ENCODE measurements at regions not wholly inside any gene's neighbourhood (a gene's known extent, or its start where the extent isn't known, plus 50 kb on each side); places are given as distances from the start of the nearest gene placed in this dataset.

GRCh38 chr15:62553911-62554563 is 389.0 kb upstream of the C2CD4B start:
- DNase-seq = no peak

DNA sequence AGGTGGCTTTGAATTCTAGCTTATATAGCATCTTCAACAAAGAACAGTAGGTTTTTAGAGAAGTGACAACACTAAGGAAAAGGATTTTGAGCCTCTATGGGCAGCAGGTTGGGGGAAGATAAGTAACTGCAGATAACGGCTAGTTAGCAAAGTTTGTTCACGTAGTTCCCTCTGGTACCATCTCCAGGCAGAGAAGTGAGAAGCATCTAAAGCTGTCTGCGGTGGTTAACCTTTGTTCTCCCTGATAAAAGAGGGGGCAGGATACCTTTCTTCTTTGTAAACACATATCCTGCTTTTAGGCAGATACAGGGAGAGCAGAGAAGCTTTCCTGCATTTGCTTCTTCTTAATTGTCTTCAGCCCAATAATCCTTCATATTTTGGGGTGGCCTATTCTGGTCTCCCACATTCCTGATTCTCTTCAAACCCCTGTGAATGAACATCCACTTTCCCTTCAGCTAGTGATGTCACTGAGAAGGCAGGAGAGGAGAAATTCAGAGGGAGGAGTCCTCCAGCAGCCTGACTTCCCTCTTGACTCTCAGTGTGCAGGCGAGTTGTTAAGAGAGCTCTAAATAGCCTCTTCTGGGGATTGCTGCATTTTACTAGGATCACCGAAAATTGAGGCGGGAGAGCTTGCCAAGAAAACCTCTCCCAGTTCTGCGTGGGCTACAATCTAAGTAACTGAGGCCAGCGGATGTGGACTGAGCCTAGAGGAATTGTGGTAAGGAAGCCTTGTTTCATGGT is 393.7 kb upstream of the C2CD4B start:
- DNase-seq = no peak

DNA sequence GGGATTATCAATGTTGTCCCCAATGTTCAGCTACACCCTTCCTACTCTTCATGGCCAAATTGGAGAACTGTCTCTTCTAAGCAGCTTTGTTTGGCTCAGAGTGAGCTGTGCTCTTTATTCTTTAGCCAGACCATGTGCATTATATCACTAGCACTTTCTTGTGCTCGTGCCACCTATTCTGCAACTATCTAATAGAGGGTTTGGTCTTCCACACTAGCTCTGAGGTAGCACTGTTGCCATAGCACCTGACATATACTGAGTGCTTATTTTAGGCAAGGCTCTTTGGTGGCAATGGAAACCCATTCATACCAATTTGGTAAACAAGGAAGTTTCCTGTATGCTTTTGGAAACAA is 394.3 kb upstream of the C2CD4B start:
- DNase-seq = no peak

DNA sequence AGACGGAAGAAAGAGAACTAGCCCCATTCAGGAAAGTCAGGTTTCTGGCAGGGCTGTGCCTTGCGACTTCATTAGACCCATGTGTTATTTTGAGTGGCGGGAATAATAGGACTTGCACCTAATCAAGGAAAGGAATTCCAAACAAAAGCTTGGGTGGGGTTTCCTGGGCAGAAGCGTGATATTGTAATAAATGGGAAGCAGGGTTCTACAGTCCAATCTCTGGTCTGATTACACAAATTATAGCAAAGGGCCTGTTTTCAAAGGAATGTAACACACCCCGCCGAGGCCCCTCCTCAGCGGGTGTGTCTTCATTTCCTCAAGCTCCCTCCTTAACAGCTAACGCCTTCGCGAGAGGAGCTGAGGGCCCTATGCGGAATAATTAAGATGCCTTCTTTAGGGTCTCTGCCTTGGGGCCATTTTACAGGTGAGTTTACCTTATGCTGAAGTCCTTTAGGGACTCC is 396.0 kb upstream of the C2CD4B start:
- DNase-seq = no peak

DNA sequence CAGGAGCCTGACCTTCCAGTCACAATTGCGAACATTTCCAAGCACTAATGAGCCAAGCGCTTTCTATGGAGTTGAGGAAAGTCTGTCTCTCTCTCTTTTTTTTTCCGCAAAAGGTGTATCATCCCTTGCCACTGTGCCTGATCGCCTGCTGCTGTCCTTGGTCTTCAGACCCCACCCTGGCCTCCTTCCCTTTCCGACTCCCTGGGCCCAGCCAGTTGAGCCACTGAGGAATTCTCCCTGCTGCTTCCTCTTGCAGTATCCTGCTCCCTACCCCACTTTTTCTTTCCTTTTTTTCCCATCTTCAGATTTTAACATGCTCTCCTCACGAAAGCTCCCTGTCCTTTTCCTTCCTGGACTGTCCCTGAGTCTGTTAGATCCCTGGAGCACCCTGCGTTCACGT is 396.5 kb upstream of the C2CD4B start:
- no peak for DNase-seq

DNA sequence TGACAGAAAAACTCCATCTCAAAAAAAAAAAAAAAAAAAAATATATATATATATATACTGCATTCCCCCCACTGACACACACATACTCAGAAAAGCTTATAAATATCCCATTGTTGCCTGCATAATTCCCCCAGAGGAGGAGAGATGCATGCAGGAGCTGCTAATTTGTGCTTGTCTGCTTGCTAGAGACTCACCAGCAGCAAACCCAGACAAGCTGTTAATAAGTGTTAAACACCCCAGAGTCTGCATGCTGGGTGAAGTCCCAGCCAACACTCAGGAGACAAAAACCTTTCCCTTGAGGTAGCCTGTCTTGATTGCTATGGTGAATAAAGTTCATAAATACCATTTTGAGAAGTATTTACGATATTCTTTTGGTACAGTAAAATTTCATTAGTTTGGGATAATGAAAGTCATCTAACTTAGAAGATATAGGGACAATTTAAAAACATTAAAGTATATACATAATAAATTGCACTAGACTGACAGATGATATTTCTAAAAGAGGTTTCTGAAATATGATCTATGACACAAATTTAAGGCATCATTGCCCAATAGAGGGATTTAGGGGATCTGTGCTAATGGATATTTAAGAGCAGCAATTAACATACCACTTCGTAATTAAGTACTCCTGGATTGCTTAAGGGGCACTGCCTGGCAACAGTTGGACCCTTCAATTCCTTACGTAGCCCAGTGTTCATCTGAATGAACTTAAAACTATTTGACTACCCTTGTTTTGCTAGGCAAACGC is 400.0 kb upstream of the C2CD4B start:
- DNase-seq = no peak

GRCh38 chr15:62565634-62566026 is 400.5 kb upstream of the C2CD4B start:
- DNase-seq = no peak

GRCh38 chr15:62566248-62566647 is 401.2 kb upstream of the C2CD4B start:
- no peak for DNase-seq

- DNase-seq = no peak
These were observed 402.4 kb upstream of the C2CD4B start for GRCh38 chr15:62567501-62567900.

DNA sequence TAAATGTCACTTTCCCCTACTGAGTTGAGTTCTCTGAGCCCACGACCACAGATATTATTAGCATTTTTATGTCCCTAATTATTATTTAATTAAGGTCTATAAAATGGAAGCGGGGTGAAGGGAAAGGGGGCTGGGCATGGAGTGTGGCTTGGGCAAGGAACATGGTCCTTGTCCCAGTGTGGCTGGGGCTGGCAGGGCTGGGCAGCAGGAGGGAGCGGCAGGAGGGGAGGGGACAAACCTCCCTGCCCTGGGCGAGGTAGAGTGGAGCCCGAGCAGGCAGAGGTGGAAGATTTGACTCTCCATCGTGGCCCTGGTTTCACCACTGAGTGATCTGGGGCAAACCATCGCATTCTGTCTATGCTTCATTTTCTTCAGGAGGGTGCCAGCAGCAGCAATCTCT is 402.9 kb upstream of the C2CD4B start:
- DNase-seq = no peak

DNA sequence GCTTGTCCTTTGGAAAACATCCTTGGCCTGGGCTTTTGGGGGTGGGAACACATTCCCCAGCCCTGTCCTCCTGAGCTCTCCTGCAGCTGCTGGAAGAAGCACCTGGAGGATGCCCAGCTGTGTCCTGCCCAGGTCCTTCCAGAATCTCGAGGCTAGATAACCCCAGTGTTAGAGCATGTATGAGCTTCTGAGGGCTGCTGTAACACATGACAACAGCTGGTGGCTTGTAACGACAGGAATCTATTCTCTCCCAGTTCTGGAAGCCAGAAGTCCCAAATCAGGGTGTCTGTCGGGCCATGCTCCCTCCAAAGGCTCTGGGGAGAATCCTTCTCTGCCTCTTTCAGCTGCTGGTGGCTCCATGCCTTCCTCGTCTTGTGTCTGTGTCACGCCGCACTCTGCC is 403.6 kb upstream of the C2CD4B start:
- DNase-seq = no peak

GRCh38 chr15:62569460-62570404 is 404.6 kb upstream of the C2CD4B start:
- DNase-seq = no peak

- DNase-seq = no peak
These were observed 405.3 kb upstream of the C2CD4B start for GRCh38 chr15:62570405-62570783.

DNA sequence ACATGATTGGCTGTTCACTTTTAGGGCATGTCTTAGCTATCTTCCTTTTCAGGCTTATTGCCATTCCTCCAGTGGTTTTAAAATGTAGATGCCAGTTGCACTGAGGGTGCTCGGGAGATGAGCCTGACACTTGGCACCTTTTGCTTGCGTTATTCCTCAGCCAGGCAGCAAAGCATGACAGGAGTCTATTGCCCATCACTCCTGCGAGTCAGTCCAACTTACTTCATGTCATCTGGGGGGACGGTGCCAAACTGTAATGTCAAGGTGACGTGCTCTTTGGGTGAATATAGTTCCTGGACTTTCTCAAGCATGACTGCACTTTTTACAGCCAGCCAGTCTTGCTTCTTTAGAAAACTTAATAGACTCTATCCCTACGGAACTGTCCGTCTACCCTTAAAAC is 406.0 kb upstream of the C2CD4B start:
- DNase-seq = no peak

- DNase-seq = no peak
These were observed 407.7 kb upstream of the C2CD4B start for GRCh38 chr15:62572797-62573196.

GRCh38 chr15:62573876-62574275 is 408.8 kb upstream of the C2CD4B start:
- DNase-seq = no peak

DNA sequence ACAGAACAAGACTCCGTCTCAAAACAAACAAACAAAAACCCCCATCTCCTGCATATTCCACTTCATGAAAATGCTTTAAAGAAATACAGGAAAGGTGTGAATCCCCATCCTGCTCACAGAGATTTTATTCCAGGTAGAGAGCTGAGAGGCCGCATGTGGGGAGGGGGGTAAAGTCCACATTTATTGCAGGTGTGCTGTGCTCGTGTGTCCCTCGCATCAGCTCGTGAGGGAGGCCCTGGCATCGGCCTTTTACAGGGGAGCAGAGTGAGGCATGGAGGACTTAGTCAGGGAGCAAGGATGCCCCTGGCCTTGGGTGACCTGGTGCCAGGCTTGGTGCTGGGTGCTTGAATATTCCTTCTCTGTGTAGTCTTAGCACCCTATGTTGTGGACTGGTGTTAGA is 413.5 kb upstream of the C2CD4B start:
- DNase-seq = no peak

- DNase-seq = no peak
These were observed 413.9 kb upstream of the C2CD4B start for GRCh38 chr15:62578960-62579359.

DNA sequence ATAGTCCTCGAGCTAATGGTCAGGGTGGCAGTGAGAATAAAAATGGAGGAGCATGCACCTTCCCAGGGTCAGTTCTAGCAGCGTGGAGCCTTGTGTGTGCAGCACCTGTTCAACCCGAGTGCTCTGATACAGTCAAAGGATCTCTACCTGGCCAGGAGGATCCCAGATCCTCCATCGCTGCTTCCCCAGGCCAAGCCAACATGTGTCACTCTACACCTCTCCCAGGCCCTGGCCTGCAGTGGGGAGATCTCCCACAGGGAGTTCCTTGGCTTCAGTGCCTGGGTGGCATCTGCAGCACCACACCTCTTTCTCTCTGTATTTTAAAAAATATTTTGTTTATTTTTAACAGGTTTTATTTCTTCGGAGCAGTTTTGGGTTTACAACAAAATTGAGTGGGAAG is 414.8 kb upstream of the C2CD4B start:
- DNase-seq = no peak

DNA sequence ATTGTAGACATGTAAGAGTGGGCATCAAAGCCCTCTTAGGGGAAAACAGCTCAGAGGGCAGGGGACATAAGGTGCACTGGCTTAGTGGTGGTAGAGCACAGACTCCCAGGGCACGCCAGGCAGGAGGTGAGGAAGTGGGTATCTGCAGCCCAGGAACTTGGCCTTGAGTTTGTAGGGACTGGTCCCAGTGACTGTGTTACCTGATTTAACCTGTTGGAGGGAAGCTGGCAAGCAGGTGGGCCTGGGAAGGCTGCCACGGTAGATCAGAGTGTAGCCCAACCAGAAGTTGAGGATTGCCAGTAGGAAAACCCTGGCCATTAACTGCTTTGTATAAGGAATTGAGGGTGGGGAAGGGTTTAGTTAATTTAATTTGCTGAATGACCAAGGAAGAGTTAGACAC is 417.5 kb upstream of the C2CD4B start:
- no peak for DNase-seq

- no peak for DNase-seq
These were observed 419.5 kb upstream of the C2CD4B start for GRCh38 chr15:62584301-62585235.

Measured in stimulated activated CD4-positive, alpha-beta T cell treated with anti-CD3 and anti-CD28 coated beads, Interleukin-1b, Interleukin-23, amount 100 ng/mL, for 48 hours (primary cell).